ENCODE measurements at regions not wholly inside any gene's neighbourhood (a gene's known extent, or its start where the extent isn't known, plus 50 kb on each side); places are given as distances from the start of the nearest gene placed in this dataset.

DNA sequence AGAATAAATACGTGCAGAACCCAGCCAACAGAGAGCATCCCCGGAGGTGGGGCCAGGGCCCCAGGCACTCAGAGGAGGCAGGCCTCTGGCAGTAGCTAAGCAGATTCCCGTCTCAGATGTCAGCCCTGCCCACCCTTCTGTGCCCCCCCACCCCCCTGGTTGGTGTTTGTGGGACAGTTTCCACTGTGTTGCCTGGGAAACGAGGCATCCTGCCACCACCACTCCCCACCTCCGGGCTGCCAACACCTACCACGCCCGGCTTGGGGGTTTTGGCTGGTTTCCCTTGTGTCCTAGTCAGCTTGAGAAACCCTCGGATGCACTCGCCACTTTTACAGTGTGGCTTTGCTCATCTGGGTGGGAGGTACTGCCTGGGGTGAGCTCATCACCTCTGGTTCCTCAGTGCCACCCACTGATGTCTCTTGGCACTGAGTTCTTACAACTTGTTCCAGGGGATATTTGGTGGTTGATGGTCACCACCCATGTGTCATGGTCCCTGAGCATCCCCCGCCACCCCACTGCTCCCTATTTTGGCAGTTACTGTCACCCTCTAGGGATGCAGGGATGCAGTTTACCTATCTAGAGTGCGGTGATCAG lies 72.4 kb upstream of the YWHAQ start:
- H3K27ac ChIP-seq: no peak overlapping the region
- H3K9me3 ChIP-seq: no peaks in the 10 kb centered on the region
- TF ChIP-seq, protein P1, sequence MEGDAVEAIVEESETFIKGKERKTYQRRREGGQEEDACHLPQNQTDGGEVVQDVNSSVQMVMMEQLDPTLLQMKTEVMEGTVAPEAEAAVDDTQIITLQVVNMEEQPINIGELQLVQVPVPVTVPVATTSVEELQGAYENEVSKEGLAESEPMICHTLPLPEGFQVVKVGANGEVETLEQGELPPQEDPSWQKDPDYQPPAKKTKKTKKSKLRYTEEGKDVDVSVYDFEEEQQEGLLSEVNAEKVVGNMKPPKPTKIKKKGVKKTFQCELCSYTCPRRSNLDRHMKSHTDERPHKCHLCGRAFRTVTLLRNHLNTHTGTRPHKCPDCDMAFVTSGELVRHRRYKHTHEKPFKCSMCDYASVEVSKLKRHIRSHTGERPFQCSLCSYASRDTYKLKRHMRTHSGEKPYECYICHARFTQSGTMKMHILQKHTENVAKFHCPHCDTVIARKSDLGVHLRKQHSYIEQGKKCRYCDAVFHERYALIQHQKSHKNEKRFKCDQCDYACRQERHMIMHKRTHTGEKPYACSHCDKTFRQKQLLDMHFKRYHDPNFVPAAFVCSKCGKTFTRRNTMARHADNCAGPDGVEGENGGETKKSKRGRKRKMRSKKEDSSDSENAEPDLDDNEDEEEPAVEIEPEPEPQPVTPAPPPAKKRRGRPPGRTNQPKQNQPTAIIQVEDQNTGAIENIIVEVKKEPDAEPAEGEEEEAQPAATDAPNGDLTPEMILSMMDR (IDR thresholded peaks at IDR 0.05): no peak
- H3K36me3 ChIP-seq: no peaks in the 10 kb centered on the region
- no peaks in the 10 kb centered on the region for H3K27me3 ChIP-seq
- peaks cover 0 to 12% (median 8%) of the 10 kb centered on the region in 4 donors for H3K4me1 ChIP-seq
- intact Hi-C loops (cut with DNase I; ENCODE audit: low total_unique reads): no loop called here
- H3K4me3 ChIP-seq: no peak overlapping the region
- DNase-seq: peak in 1 of 2 donors; percentile 33

DNA sequence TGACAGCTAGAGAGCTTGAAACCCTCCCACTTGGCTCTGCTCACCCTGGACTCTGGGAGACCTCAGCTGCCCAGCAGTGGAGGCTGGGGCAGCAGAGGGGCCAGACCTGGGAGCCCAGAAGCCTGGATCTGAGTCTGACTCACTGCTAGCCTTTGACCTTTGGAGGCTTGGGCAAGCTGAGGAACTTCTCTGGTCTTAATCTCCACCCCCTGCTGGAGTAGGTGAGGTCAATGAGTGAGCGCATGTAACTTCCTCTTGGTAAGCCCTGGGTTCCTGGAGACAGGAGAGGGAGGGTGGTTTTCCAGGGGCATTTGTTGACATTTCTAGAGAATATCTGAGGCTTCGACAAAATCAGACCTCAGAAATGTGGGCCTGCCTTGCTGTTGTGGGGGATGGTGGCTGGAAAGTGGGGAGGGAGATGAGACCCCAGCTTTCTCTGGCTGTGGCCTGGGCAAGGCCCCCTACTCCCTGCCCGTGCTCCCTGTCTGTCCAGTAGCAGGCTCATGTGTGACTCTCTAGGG lies 73.0 kb upstream of the YWHAQ start:
- no peak for DNase-seq
- H3K27me3 ChIP-seq: no peaks in the 10 kb centered on the region
- intact Hi-C loops (cut with DNase I; ENCODE audit: low total_unique reads): no loop called here
- no peaks in the 10 kb centered on the region for H3K9me3 ChIP-seq
- H3K4me3 ChIP-seq: no peak overlapping the region
- TF ChIP-seq, protein P1 (IDR thresholded peaks at IDR 0.05): no peak
- no peaks in the 10 kb centered on the region for H3K36me3 ChIP-seq
- H3K4me1 ChIP-seq: peaks cover 0 to 12% (median 8%) of the 10 kb centered on the region in 4 donors
- no peak overlapping the region for H3K27ac ChIP-seq

DNA sequence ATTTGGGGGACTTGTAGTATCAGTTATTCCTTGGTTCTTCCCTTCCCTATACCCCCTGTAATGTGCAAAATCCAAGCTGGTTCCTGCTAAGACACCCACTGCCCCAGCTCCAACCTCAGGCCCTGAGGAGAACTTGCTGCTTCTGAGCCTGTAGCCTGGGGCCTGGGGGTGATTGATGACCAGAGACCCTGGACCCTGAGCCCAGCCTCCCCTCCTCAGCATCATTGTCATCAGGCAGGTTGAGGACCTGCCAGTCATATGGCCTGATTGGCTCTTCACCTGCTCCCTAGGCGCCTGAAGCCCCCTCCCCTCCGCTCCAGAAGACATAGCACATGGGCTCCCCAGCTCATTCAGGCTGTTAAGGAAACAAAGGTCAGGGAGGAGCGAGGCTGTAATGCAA lies 73.8 kb upstream of the YWHAQ start:
- no peak for DNase-seq
- H3K9me3 ChIP-seq: no peaks in the 10 kb centered on the region
- intact Hi-C loops (cut with DNase I; ENCODE audit: low total_unique reads): no loop called here
- TF ChIP-seq, protein P1 (IDR thresholded peaks at IDR 0.05): no peak
- no peaks in the 10 kb centered on the region for H3K36me3 ChIP-seq
- H3K4me3 ChIP-seq: no peak overlapping the region
- no peak overlapping the region for H3K27ac ChIP-seq
- H3K4me1 ChIP-seq: peaks cover 0 to 12% (median 8%) of the 10 kb centered on the region in 4 donors
- H3K27me3 ChIP-seq: no peaks in the 10 kb centered on the region

DNA sequence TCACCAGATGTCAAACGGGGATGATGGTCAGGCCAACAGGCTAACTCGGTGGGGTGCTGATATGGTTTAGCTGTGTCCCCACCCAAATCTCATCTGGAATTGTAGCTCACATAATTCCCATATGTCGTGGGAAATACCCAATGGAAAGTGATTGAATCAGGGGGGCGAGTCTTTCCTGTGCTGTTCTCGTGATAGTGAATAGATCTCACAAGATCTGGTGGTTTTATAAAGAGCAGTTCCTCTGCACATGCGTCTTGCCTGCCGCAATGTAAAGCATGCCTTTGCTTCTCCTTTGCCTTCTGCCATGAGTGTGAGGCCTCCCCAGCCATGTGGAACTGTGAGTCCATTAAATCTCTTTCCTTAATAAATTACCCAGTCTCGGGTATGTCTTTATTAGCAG lies 74.4 kb upstream of the YWHAQ start:
- H3K4me1 ChIP-seq: peaks cover 0 to 12% (median 8%) of the 10 kb centered on the region in 4 donors

DNA sequence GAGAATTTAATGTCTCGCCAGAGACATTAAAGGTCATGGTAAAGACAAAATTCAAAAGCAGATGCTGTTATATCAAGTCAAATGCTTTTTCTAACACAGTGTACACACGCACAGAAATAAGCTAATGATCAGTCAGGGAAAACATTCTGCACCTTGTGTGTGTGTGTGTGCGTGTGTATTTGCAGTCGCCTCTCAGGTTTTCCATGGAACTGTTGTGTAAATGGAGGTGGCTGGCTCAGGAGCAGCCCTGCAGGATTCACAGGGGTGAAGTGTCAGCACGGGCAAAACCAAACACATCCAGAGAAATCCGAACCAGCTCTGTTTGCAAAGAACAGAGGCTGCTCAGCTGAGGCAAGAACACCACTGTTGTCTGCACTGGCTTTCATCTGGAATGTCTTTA lies 76.2 kb upstream of the YWHAQ start:
- TF ChIP-seq, protein P1 (IDR thresholded peaks at IDR 0.05): no peak
- Histone ChIP-seq H3K27me3 (no peaks in the 10 kb centered on the region), H3K27ac (no peak overlapping the region), H3K9me3 (no peaks in the 10 kb centered on the region), H3K36me3 (no peaks in the 10 kb centered on the region), H3K4me1 (peaks cover 0 to 12% (median 8%) of the 10 kb centered on the region in 4 donors), H3K4me3 (no peak overlapping the region)
- intact Hi-C loops (cut with DNase I; ENCODE audit: low total_unique reads): no loop called here
- DNase-seq: no peak

More for the DNA sequence above, 74.4 kb upstream of the YWHAQ start:
- H3K9me3 ChIP-seq: no peaks in the 10 kb centered on the region
- H3K27ac ChIP-seq: no peak overlapping the region
- no peak for DNase-seq
- no peaks in the 10 kb centered on the region for H3K36me3 ChIP-seq
- no peak overlapping the region for H3K4me3 ChIP-seq
- H3K27me3 ChIP-seq: no peaks in the 10 kb centered on the region
- intact Hi-C loops (cut with DNase I; ENCODE audit: low total_unique reads): no loop called here
- TF ChIP-seq, protein P1 (IDR thresholded peaks at IDR 0.05): no peak
